HPDE6-E6E7 (cell line): ENCODE measurements at regions not wholly inside any gene's neighbourhood (a gene's known extent, or its start where the extent isn't known, plus 50 kb on each side); places are given as distances from the start of the nearest gene placed in this dataset.

ENCODE experiments used
- DNase-seq: peaks from one replicate; pipeline ENCODE4 v3.0.0; 2011; ENCODE audit warnings: missing footprints; ENCODE audit errors: extremely low spot score

DNA sequence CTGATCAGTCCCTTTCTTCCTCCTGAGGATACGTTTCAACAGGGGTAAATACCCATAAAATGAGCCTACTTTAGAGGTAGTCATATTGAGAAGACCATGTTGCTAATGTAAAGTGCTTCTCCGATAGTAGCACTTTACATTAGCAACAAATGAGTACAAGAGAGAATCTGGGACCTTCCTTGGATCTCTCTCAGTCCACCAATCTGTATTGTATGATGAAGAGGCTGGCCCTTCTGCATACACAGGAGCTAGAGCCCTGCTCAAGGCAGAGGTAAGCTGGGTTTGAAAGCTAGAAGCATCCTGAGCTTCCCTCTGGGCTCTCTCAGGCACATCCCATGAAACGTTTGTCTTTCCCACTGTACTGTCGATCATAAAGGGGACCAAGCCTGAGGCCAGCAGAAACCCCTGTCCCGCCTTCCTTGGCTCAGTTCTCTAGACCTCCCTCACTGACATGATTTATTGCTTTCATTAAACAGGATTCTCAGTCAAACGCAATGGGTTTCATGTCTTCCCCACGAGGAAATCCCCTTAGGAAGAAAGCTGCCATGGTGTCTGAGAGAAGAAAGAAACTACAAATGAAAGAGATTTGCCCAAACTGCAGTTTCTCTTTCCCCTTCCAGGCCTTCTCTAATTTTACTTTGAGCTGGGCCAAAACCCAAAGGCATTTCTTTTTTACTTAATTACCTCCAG, 62.8 kb upstream of the BCAR3 start:
- DNase-seq = no peak

DNA sequence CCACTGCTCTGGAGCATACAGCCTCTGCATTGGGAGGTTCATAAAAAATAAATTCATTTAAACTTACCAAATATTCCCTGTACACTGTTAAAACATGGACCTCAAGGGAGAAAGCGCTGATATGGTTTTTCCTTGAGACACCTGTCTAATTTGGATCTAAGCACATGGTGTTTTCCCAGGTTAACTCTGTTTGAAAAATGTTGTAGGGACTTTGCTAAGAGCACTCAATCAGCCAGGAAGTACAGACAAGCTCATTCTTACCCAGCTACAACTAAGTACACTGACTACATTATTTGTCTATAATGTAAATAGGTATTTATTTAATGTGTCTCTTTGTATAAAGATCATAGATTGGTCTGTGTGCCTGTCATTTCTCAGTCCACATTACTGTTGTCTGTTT, 61.8 kb upstream of the BCAR3 start:
- DNase-seq = no peak

DNA sequence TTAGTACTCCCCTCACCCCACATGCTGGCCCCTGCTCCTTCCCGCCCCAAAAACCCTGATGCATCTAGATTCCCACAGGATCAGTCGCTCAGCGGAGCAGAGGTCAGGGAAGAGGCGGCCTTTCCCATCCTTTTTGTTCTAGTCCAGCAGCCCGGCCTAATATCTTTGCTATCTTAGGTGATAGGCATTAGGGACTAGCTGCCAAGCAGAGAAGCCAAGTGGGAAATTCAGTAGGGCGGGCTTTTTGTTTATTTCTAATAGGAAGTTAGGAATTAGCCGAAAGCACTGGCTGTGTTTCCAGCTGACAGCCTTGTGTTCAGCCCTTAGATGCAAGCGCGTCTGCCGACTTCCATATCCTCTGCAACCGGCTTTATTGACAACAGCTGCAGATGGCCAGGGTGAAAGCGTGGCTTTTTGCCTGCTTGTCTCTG, 59.0 kb upstream of the BCAR3 start:
- no peak for DNase-seq

DNA sequence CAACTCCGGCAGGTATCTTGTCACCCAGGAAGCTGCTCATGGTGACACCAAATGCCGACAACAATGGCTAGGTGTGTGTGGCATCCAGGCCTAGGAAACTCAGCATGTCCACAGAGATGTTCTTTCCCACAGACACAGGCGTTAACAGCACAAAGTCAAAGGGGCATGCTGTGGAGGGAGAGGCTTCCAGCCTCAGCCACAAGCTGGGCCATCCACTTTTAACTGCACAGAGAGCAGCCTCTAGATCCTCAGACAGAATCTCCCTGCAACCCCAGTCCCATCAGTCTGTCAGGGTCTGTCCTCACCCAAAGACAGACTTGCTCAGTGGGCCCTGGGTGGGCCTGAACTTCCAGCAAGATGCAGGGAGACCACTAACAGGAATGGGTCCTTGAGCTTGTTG, 58.5 kb upstream of the BCAR3 start:
- no peak for DNase-seq

DNA sequence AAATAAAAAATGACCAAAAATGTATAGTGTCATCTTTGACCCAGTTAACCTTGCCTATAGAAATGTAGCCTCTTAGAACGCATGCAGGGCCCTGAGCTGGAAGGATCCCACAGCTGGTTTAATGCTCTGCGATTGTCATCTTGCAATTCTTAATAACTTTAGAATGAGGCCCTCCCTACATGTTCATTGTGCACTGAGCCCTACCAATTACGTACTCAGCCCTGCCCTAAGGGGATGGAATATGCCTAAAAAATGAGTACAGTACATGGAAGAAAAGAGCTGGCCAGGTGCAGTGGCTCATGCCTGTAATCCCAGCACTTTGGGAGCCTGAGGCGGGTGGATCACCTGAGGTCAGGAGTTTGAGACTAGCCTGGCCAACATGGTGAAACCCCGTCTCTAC, 57.8 kb upstream of the BCAR3 start:
- DNase-seq = no peak

DNA sequence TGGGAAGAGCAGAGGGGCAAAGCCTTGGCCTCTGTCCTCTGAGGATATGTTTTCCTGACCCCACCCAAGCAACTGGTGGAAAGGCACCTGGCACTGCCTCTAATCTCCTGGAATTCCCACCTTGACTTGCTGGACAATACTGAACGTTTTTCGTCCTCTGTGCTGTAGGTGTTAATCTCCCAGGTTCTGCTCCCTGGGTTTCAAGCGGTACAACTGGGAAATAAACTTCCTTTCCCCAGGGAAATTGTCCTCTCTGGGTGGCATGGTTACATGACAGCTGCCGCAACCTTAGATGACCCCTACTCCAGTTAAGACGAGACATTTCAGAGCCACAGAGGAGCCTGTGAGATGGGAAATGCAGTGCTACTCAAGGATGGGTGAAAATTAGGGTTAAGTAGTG, 57.3 kb upstream of the BCAR3 start:
- no peak for DNase-seq

DNA sequence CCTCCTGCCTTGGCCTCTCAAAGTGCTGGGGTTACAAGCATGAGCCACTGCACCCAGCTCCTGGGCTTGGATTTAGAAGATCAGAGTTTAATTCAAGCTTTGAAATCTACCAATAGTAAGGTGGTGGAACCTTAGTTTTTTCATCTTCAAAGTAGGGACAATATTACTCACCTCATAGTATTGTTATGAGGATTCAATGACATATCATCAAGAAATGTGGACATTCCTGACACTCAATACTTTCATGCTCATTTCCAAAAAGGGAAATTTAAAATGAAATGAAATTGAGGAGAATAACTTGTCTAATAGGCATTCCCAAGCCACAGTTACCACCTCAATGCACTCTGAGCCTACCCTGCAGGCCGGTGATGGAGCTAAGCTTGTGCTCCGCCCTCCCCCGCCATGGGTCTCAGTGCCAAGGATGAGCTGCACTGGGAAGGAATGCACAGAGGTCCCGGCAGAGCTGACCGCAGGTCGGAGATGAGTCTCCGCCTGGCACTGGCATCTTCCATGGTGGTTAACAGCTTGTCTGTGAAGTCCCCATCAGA, 56.5 kb upstream of the BCAR3 start:
- peak; percentile 76 for DNase-seq

DNA sequence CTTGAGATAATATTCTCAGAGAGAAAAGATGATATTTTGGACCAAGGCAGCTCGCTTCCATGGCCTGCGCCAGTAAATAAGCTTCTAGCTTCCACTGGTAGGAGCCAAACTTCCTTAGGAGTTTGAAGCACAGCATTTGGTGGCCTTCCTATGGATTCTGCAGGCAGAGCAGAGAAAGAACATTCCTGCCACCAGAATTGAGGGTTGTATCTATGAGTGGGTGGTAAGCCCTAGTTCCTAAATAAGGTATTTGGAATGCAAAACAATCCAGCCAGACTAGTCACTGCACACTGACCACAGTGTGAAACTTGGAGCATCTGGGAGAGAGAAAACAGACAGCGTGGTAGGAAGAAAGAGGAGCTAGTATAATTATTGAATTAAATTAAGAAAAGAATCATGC, 54.1 kb upstream of the BCAR3 start:
- no peak for DNase-seq

DNA sequence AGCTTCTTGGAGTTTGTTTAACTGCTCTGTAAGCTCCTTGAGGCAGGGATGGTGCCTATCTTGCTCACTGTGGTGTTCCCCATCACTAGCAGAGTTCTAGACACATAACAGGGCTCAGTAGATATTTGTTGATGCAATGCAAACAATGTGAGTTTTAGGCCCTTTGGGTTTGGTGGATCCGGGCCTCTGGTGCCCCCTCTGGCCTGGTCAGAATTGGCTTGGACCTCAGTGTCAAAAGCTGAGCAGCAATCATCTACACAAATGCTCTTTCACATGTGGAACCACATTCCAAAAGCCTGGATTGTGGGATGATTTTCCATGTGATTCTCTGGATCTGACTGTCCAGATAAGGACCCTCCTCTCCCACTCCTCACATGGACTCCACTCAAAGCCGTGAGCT, 53.4 kb upstream of the BCAR3 start:
- no peak for DNase-seq

DNA sequence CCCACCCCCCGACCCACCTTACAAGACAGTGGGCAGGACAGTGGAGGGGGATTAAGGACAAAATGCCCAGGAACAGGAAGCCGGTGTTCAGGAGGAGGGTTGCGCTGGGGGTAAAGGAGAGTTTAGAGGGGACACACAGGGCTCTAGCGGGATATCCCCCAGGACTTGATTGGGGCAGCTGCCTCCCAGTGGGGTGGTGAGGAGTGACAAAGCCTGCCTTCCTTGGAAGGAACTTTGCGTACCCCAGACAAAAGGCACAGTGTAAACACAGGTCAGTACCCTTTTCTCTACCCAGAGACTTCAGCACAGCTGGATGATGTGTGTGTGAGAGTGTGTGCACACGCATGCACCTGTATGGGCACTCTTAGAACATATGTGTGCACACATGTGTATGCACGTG, 51.7 kb upstream of the BCAR3 start:
- DNase-seq = no peak

DNA sequence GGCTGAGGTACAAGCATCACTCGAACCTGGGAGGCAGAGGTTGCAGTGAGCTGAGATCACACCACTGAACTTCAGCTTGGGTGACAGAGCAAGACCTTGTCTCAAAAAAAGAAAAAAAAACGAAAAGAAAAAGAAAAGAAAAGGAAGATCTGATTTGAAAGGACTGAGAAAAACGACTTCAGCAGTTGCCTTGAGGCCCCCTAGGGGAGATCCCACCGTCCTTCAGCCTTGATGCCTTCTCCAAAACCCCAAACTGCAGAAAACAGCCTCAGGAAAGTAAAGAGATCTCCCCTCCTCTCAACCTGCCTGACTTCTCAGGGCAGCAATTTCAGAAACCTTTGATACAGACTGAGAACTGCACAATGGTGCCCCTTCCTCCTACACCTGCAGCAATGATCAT, 50.9 kb upstream of the BCAR3 start:
- DNase-seq = no peak
